H9 (cell line): ENCODE measurements at regions not wholly inside any gene's neighbourhood (a gene's known extent, or its start where the extent isn't known, plus 50 kb on each side); places are given as distances from the start of the nearest gene placed in this dataset.

Source experiments
- DNase-seq: peaks from one replicate; pipeline ENCODE4 v3.0.0-alpha.2; 2017
- H2AFZ ChIP-seq: one replicate; pipeline ENCODE4 v1.6.1; 2013; ENCODE audit warnings: mild to moderate bottlenecking, low read length, control low read depth, moderate library complexity
- H2AK5ac ChIP-seq: 2 replicates; pipeline ENCODE4 v1.6.1; 2013; ENCODE audit warnings: low read length, control low read depth, mixed read lengths; ENCODE audit not compliant: insufficient read length
- H2BK120ac ChIP-seq: one replicate; pipeline ENCODE4 v1.6.1; 2013; ENCODE audit warnings: low read depth, mild to moderate bottlenecking, low read length, control low read depth, inconsistent platforms; ENCODE audit not compliant: poor library complexity, severe bottlenecking
- H2BK12ac ChIP-seq: 2 replicates; pipeline ENCODE4 v1.6.1; 2013; ENCODE audit warnings: low read length, control low read depth, mixed read lengths, low read depth; ENCODE audit not compliant: insufficient read length
- H2BK15ac ChIP-seq: 2 replicates; pipeline ENCODE4 v1.6.1; 2013; ENCODE audit warnings: low read depth, low read length, control low read depth
- H2BK20ac ChIP-seq: one replicate; pipeline ENCODE4 v1.6.1; 2013; ENCODE audit warnings: low read depth, mild to moderate bottlenecking, low read length, control low read depth, inconsistent platforms; ENCODE audit not compliant: poor library complexity, severe bottlenecking
- H2BK5ac ChIP-seq: 2 replicates; pipeline ENCODE4 v1.6.1; 2013; ENCODE audit warnings: low read length, control low read depth, mixed read lengths; ENCODE audit not compliant: insufficient read length
- H3K14ac ChIP-seq: 2 replicates; pipeline ENCODE4 v1.6.1; 2013; ENCODE audit warnings: low read length, control low read depth; ENCODE audit not compliant: insufficient read depth
- H3K18ac ChIP-seq: 2 replicates; pipeline ENCODE4 v1.6.1; 2013; ENCODE audit warnings: low read depth, mild to moderate bottlenecking, mixed read lengths, low read length, control low read depth; ENCODE audit not compliant: insufficient read length
- H3K23ac ChIP-seq: 2 replicates; pipeline ENCODE4 v1.6.1; 2013; ENCODE audit warnings: low read length, control low read depth, mixed read lengths, low read depth; ENCODE audit not compliant: insufficient read length
- H3K23me2 ChIP-seq: 2 replicates; pipeline ENCODE4 v1.6.1; 2013; ENCODE audit warnings: low read depth, mild to moderate bottlenecking, mixed read lengths, low read length, control low read depth; ENCODE audit not compliant: insufficient read length, poor library complexity, severe bottlenecking
- H3K27ac ChIP-seq: 2 replicates; pipeline ENCODE4 v1.5.1; 2013; ENCODE audit warnings: low read length, control low read depth, mixed read lengths, low read depth; ENCODE audit not compliant: insufficient read length
- H3K27me3 ChIP-seq: 2 replicates; pipeline ENCODE4 v1.6.1; 2013; ENCODE audit warnings: low read length, control low read depth, inconsistent platforms; ENCODE audit not compliant: insufficient read depth
- H3K4ac ChIP-seq: 2 replicates; pipeline ENCODE4 v1.6.1; 2013; ENCODE audit warnings: low read depth, mild to moderate bottlenecking, control low read depth, inconsistent platforms, low read length, moderate library complexity
- H3K4me1 ChIP-seq: 2 replicates; pipeline ENCODE4 v1.6.1; 2013; ENCODE audit warnings: low read length, control low read depth, inconsistent platforms; ENCODE audit not compliant: insufficient read depth
- H3K4me2 ChIP-seq: 2 replicates; pipeline ENCODE4 v1.6.1; 2013; ENCODE audit warnings: low read length, control low read depth, mixed read lengths; ENCODE audit not compliant: insufficient read length, insufficient read depth
- H3K56ac ChIP-seq: 2 replicates; pipeline ENCODE4 v1.6.1; 2013; ENCODE audit warnings: low read depth, mild to moderate bottlenecking, mixed read lengths, low read length, control low read depth; ENCODE audit not compliant: insufficient read length
- H3K79me1 ChIP-seq: 2 replicates; pipeline ENCODE4 v1.6.1; 2013; ENCODE audit warnings: low read depth, mild to moderate bottlenecking, moderate library complexity, low read length, control low read depth, inconsistent platforms; ENCODE audit not compliant: insufficient read depth, poor library complexity, severe bottlenecking
- H3K79me2 ChIP-seq: 2 replicates; pipeline ENCODE4 v1.6.1; 2013; ENCODE audit warnings: low read length, control low read depth, inconsistent platforms; ENCODE audit not compliant: insufficient read depth
- H3K9ac ChIP-seq: 2 replicates; pipeline ENCODE4 v1.6.1; 2013; ENCODE audit warnings: low read length, control low read depth, mixed read lengths; ENCODE audit not compliant: insufficient read length; ENCODE audit errors: extremely low read depth
- H3K9me3 ChIP-seq: one replicate; pipeline ENCODE4 v1.6.1; 2013; ENCODE audit warnings: low read depth, low read length, inconsistent platforms; ENCODE audit not compliant: control insufficient read depth
- H3T11ph ChIP-seq: one replicate; pipeline ENCODE4 v1.6.1; 2013; ENCODE audit warnings: mild to moderate bottlenecking, low read length, control low read depth, inconsistent platforms
- H4K20me1 ChIP-seq: one replicate; pipeline ENCODE4 v1.6.1; 2013; ENCODE audit not compliant: control insufficient read depth, insufficient read length, insufficient read depth
- H4K5ac ChIP-seq: 2 replicates; pipeline ENCODE4 v1.6.1; 2013; ENCODE audit warnings: low read depth, mild to moderate bottlenecking, mixed read lengths, low read length, control low read depth; ENCODE audit not compliant: insufficient read length
- H4K8ac ChIP-seq: replicated peaks from 2 replicates; pipeline ENCODE4 v1.6.1; 2013; ENCODE audit warnings: low read length, control low read depth, mixed read lengths, low read depth; ENCODE audit not compliant: insufficient read length
- H4K91ac ChIP-seq: 2 replicates; pipeline ENCODE4 v1.6.1; 2013; ENCODE audit warnings: low read depth, mild to moderate bottlenecking, moderate library complexity, mixed read lengths, low read length, control low read depth; ENCODE audit not compliant: insufficient read length
- H3K27ac Mint-ChIP-seq, 3 experiments: 2 replicates in 2 of 3; 3 replicates in 1 of 3; pipeline ENCODE4 v1.8.0; 2020 to 2021; ENCODE audit warnings: mixed read lengths in 3 of 3, mild to moderate bottlenecking in 1 of 3, moderate library complexity in 1 of 3
- H3K27me3 Mint-ChIP-seq: 2 replicates; pipeline ENCODE4 v1.8.0; 2021; ENCODE audit warnings: low read depth, mild to moderate bottlenecking, moderate library complexity, mixed read lengths
- H3K36me3 Mint-ChIP-seq, 3 experiments: 2 replicates in 2 of 3; 3 replicates in 1 of 3; pipeline ENCODE4 v1.8.0; 2020 to 2021; ENCODE audit warnings: low read depth in 3 of 3, mixed read lengths in 3 of 3; ENCODE audit not compliant: insufficient read depth in 1 of 3
- H3K4me1 Mint-ChIP-seq, 2 experiments: 2 replicates each; pipeline ENCODE4 v1.8.0; 2020; ENCODE audit warnings: mixed read lengths in 2 of 2
- H3K4me3 Mint-ChIP-seq, 2 experiments: 2 replicates in 1 of 2; 3 replicates in 1 of 2; pipeline ENCODE4 v1.8.0; 2020 to 2021; ENCODE audit warnings: mild to moderate bottlenecking in 2 of 2, mixed read lengths in 2 of 2, moderate library complexity in 1 of 2
- H3K9me3 Mint-ChIP-seq, 2 experiments: 2 replicates in 1 of 2; 3 replicates in 1 of 2; pipeline ENCODE4 v1.8.0; 2020; ENCODE audit warnings: mild to moderate bottlenecking in 2 of 2, mixed read lengths in 2 of 2, moderate library complexity in 1 of 2
- WGBS: extraction: QIAGEN DNeasy Blood & Tissue Kit; methylation state at CpG from one replicate; pipeline ENCODE4 v1.1.7; 2013; ENCODE audit warnings: missing lambda C conversion rate, low lambda C conversion rate, mixed read lengths; ENCODE audit not compliant: insufficient read length; ENCODE audit errors: extremely low coverage; 5-methylcytosine and 5-hydroxymethylcytosine counted together
- TF ChIP-seq, protein P1 (sequence below): fragments of 200-600 bp; sonication (generic); conservative IDR thresholded peaks from 3 replicates; pipeline ENCODE4 v1.8.0; 2021; ENCODE audit warnings: antibody characterized with exemption, mild to moderate bottlenecking

- WGBS = no CpG with 5 or more reads among the region's 5 CpGs
- Histone ChIP-seq H3K4me2 (no peak overlapping the region), H2BK20ac (no peak overlapping the region), H4K5ac (no peak overlapping the region), H2BK15ac (no peak overlapping the region), H2BK12ac (no peak overlapping the region), H2BK5ac (no peak overlapping the region), H3K9ac (no peak overlapping the region), H3T11ph (no peak overlapping the region), H3K4me1 (peaks cover 2% of the 10 kb centered on the region; the same call in 1 of the 2 replicates), H3K27me3 (no peaks in the 10 kb centered on the region), H4K91ac (no peak overlapping the region), H2AFZ (no peak overlapping the region), H3K23me2 (no peaks in the 10 kb centered on the region), H3K79me1 (no peaks in the 10 kb centered on the region), H4K8ac (no peak overlapping the region), H4K20me1 (no peaks in the 10 kb centered on the region), H3K79me2 (no peaks in the 10 kb centered on the region), H3K27ac (no peak overlapping the region), H2AK5ac (no peak overlapping the region), H3K14ac (no peak overlapping the region), H2BK120ac (no peak overlapping the region), H3K23ac (no peak overlapping the region), H3K9me3 (no peaks in the 10 kb centered on the region), H3K4ac (no peak overlapping the region), H3K18ac (no peak overlapping the region), H3K56ac (no peak overlapping the region)
- no peak overlapping the region for H3K4me3 Mint-ChIP-seq
- peaks cover 3 to 7% of the 10 kb centered on the region in 2 experiments; a peak in 3 of 4 replicates for H3K4me1 Mint-ChIP-seq
- H3K36me3 Mint-ChIP-seq = peaks cover 0 to 8% (median 0%) of the 10 kb centered on the region in 3 experiments; a peak in 1 of 7 replicates
- TF ChIP-seq, protein P1, sequence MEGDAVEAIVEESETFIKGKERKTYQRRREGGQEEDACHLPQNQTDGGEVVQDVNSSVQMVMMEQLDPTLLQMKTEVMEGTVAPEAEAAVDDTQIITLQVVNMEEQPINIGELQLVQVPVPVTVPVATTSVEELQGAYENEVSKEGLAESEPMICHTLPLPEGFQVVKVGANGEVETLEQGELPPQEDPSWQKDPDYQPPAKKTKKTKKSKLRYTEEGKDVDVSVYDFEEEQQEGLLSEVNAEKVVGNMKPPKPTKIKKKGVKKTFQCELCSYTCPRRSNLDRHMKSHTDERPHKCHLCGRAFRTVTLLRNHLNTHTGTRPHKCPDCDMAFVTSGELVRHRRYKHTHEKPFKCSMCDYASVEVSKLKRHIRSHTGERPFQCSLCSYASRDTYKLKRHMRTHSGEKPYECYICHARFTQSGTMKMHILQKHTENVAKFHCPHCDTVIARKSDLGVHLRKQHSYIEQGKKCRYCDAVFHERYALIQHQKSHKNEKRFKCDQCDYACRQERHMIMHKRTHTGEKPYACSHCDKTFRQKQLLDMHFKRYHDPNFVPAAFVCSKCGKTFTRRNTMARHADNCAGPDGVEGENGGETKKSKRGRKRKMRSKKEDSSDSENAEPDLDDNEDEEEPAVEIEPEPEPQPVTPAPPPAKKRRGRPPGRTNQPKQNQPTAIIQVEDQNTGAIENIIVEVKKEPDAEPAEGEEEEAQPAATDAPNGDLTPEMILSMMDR = no peak
- DNase-seq = no peak
- no peak overlapping the region for H3K27ac Mint-ChIP-seq
- no peaks in the 10 kb centered on the region; a peak in 1 of 5 replicates for H3K9me3 Mint-ChIP-seq
- no peaks in the 10 kb centered on the region for H3K27me3 Mint-ChIP-seq
Measured at GRCh38 chr13:105333416-105333815, 1202.0 kb downstream of the EFNB2 start.
